CD4-positive, alpha-beta memory T cell (primary cell): ENCODE measurements at regions not wholly inside any gene's neighbourhood (a gene's known extent, or its start where the extent isn't known, plus 50 kb on each side); places are given as distances from the start of the nearest gene placed in this dataset.
"Not testable (repeated sequence)": the region's sequence is repeated elsewhere in the genome, so short reads cannot be mapped to it uniquely, and the experiment has no call there.

ENCODE experiments used
- CTCF ChIA-PET: fragments of 350-600 bp; sonication (Branson Sonifier 250); formaldehyde crosslinking; loops from one replicate; lab custom pipeline; 2021; ENCODE audit warnings: inconsistent platforms; ENCODE audit not compliant: partially characterized antibody; lab: Charles Lee
- POLR2A ChIA-PET: fragments of 350-600 bp; sonication (Branson Sonifier 250); formaldehyde crosslinking; loops from one replicate; lab custom pipeline; 2021; ENCODE audit not compliant: partially characterized antibody; lab: Charles Lee
- DNase-seq, 5 donors: peaks; one replicate each; pipeline versions ENCODE4 v3.0.0 to v3.0.0-alpha.2; 2020 to 2022; ENCODE audit warnings: mixed read lengths in 1 of 5
- H3K27ac ChIP-seq: one replicate; pipeline ENCODE4 v1.7.0; 2013; ENCODE audit warnings: low read depth, low read length
- H3K27me3 ChIP-seq: 2 replicates; pipeline ENCODE4 v1.7.0; 2013; ENCODE audit warnings: mild to moderate bottlenecking, low read length, moderate library complexity; ENCODE audit not compliant: insufficient read depth
- H3K36me3 ChIP-seq: 2 replicates; pipeline ENCODE4 v1.7.0; 2013; ENCODE audit warnings: mild to moderate bottlenecking, low read length, moderate library complexity; ENCODE audit not compliant: insufficient read depth
- H3K4me1 ChIP-seq: 2 replicates; pipeline ENCODE4 v1.7.0; 2013; ENCODE audit warnings: mild to moderate bottlenecking, low read length, moderate library complexity; ENCODE audit not compliant: insufficient read depth
- H3K4me3 ChIP-seq, 2 donors: one replicate each; pipeline ENCODE4 v1.7.0; 2013; ENCODE audit warnings: low read length in 2 of 2, mild to moderate bottlenecking in 1 of 2
- H3K9me3 ChIP-seq, 2 donors: one replicate each; pipeline ENCODE4 v1.7.0; 2013; ENCODE audit warnings: low read length in 2 of 2, control low read depth in 1 of 2; ENCODE audit not compliant: control insufficient read depth in 1 of 2
- H3K27ac Mint-ChIP-seq, 7 donors: one replicate each; pipeline ENCODE4 v1.8.0; 2020 to 2021; ENCODE audit warnings: mixed read lengths in 7 of 7, mild to moderate bottlenecking in 6 of 7, inconsistent platforms in 3 of 7, moderate library complexity in 3 of 7
- H3K27me3 Mint-ChIP-seq, 2 donors: one replicate each; pipeline ENCODE4 v1.8.0; 2020 to 2021; ENCODE audit warnings: mixed read lengths in 2 of 2
- H3K36me3 Mint-ChIP-seq, 2 donors: one replicate each; pipeline ENCODE4 v1.8.0; 2020 to 2021; ENCODE audit warnings: mixed read lengths in 2 of 2, inconsistent platforms in 1 of 2, mild to moderate bottlenecking in 1 of 2
- H3K4me1 Mint-ChIP-seq, 4 donors: one replicate each; pipeline ENCODE4 v1.8.0; 2020 to 2021; ENCODE audit warnings: mixed read lengths in 4 of 4, mild to moderate bottlenecking in 1 of 4
- H3K4me3 Mint-ChIP-seq, 8 donors: one replicate each; pipeline ENCODE4 v1.8.0; 2020 to 2021; ENCODE audit warnings: mixed read lengths in 8 of 8, mild to moderate bottlenecking in 7 of 8, moderate library complexity in 6 of 8, inconsistent platforms in 3 of 8
- H3K9me3 Mint-ChIP-seq, 8 donors: one replicate each; pipeline ENCODE4 v1.8.0; 2020 to 2021; ENCODE audit warnings: mixed read lengths in 8 of 8, mild to moderate bottlenecking in 5 of 8, inconsistent platforms in 3 of 8, moderate library complexity in 1 of 8
- intact Hi-C: fragments of 100-400 bp; cut with micrococcal nuclease; formaldehyde crosslinking; loops from one replicate; pipeline ENCODE4 v1.15.1; 2023

GRCh38 chr14:53375599-53375998 is 222.5 kb upstream of the DDHD1 start:
- no peaks in the 10 kb centered on the region for H3K27me3 ChIP-seq
- ChIA-PET POLR2A (no interaction called here), CTCF (no interaction called here)
- H3K4me1 Mint-ChIP-seq: no peaks in the 10 kb centered on the region
- peaks cover 0 to 2% of the 10 kb centered on the region in 2 donors for H3K36me3 Mint-ChIP-seq
- intact Hi-C loops: no loop called here
- no peaks in the 10 kb centered on the region for H3K9me3 ChIP-seq
- H3K27ac ChIP-seq: no peak overlapping the region
- H3K4me3 ChIP-seq: no peak overlapping the region
- H3K27ac Mint-ChIP-seq: no peak overlapping the region
- no peaks in the 10 kb centered on the region for H3K4me1 ChIP-seq
- peaks cover 0 to under 1% of the 10 kb centered on the region in 2 donors for H3K27me3 Mint-ChIP-seq
- no peak overlapping the region for H3K4me3 Mint-ChIP-seq
- H3K36me3 ChIP-seq: no peaks in the 10 kb centered on the region
- no peak for DNase-seq
- peaks cover 0 to 3% (median 0%) of the 10 kb centered on the region in 8 donors for H3K9me3 Mint-ChIP-seq

- H3K27ac Mint-ChIP-seq: no peak overlapping the region
- H3K9me3 Mint-ChIP-seq: peaks cover 0 to 3% (median 0%) of the 10 kb centered on the region in 8 donors
- POLR2A ChIA-PET: no interaction called here
These were observed 215.6 kb upstream of the DDHD1 start for GRCh38 chr14:53368711-53369201.

GRCh38 chr14:53368066-53368465 is 214.9 kb upstream of the DDHD1 start:
- ChIA-PET CTCF (no interaction called here), POLR2A (no interaction called here)
- intact Hi-C loops: no loop called here
- H3K9me3 Mint-ChIP-seq: peaks cover 0 to 3% (median under 1%) of the 10 kb centered on the region in 8 donors
- H3K27me3 ChIP-seq: no peaks in the 10 kb centered on the region
- no peaks in the 10 kb centered on the region for H3K9me3 ChIP-seq
- peaks cover 0 to 1% of the 10 kb centered on the region in 2 donors for H3K27me3 Mint-ChIP-seq
- no peak overlapping the region for H3K27ac Mint-ChIP-seq
- H3K4me1 Mint-ChIP-seq: no peaks in the 10 kb centered on the region
- H3K4me1 ChIP-seq: no peaks in the 10 kb centered on the region
- no peak overlapping the region for H3K27ac ChIP-seq
- H3K36me3 Mint-ChIP-seq: peaks cover 0 to 5% of the 10 kb centered on the region in 2 donors
- no peak overlapping the region for H3K4me3 Mint-ChIP-seq
- no peak for DNase-seq
- no peak overlapping the region for H3K4me3 ChIP-seq
- H3K36me3 ChIP-seq: no peaks in the 10 kb centered on the region

More at GRCh38 chr14:53368711-53369201, 215.6 kb upstream of the DDHD1 start:
- H3K9me3 ChIP-seq: no peaks in the 10 kb centered on the region
- H3K4me3 Mint-ChIP-seq: no peak overlapping the region
- DNase-seq: no peak
- peaks cover 0 to 5% of the 10 kb centered on the region in 2 donors for H3K36me3 Mint-ChIP-seq
- no peaks in the 10 kb centered on the region for H3K27me3 ChIP-seq
- intact Hi-C loops: no loop called here
- no peaks in the 10 kb centered on the region for H3K4me1 ChIP-seq
- H3K27ac ChIP-seq: no peak overlapping the region
- H3K4me1 Mint-ChIP-seq: no peaks in the 10 kb centered on the region
- H3K4me3 ChIP-seq: no peak overlapping the region
- no peaks in the 10 kb centered on the region for H3K36me3 ChIP-seq
- peaks cover 0 to 1% of the 10 kb centered on the region in 2 donors for H3K27me3 Mint-ChIP-seq
- CTCF ChIA-PET: no interaction called here

GRCh38 chr14:53367644-53368026 is 214.5 kb upstream of the DDHD1 start:
- H3K27me3 Mint-ChIP-seq: peaks cover 0 to 1% of the 10 kb centered on the region in 2 donors
- Histone ChIP-seq H3K36me3 (no peaks in the 10 kb centered on the region), H3K4me1 (no peaks in the 10 kb centered on the region), H3K4me3 (no peak overlapping the region), H3K27me3 (no peaks in the 10 kb centered on the region), H3K9me3 (no peaks in the 10 kb centered on the region), H3K27ac (no peak overlapping the region)
- H3K27ac Mint-ChIP-seq: no peak overlapping the region
- no peak for DNase-seq
- POLR2A ChIA-PET: no interaction called here
- H3K4me3 Mint-ChIP-seq: no peak overlapping the region
- H3K4me1 Mint-ChIP-seq: no peaks in the 10 kb centered on the region
- CTCF ChIA-PET: no interaction called here
- peaks cover 0 to 5% of the 10 kb centered on the region in 2 donors for H3K36me3 Mint-ChIP-seq
- intact Hi-C loops: no loop called here
- H3K9me3 Mint-ChIP-seq: peaks cover 0 to 4% (median 2%) of the 10 kb centered on the region in 8 donors

GRCh38 chr14:53365486-53366130 is 212.5 kb upstream of the DDHD1 start:
- intact Hi-C loops: no loop called here
- peaks cover 0 to 1% of the 10 kb centered on the region in 2 donors for H3K27me3 Mint-ChIP-seq
- H3K9me3 ChIP-seq: no peaks in the 10 kb centered on the region
- H3K27ac Mint-ChIP-seq: no peak overlapping the region
- POLR2A ChIA-PET: no interaction called here
- H3K4me3 ChIP-seq: no peak overlapping the region
- H3K4me3 Mint-ChIP-seq: no peak overlapping the region
- DNase-seq: no peak
- no peaks in the 10 kb centered on the region for H3K27me3 ChIP-seq
- H3K9me3 Mint-ChIP-seq: peaks cover 0 to 9% (median 1%) of the 10 kb centered on the region in 8 donors
- H3K36me3 Mint-ChIP-seq: peaks cover 0 to 3% of the 10 kb centered on the region in 2 donors
- no peaks in the 10 kb centered on the region for H3K4me1 ChIP-seq
- H3K4me1 Mint-ChIP-seq: no peaks in the 10 kb centered on the region
- CTCF ChIA-PET: no interaction called here
- H3K36me3 ChIP-seq: no peaks in the 10 kb centered on the region
- H3K27ac ChIP-seq: no peak overlapping the region

GRCh38 chr14:53362916-53363315 is 209.8 kb upstream of the DDHD1 start:
- H3K4me1 ChIP-seq, H3K4me3 Mint-ChIP-seq, H3K27me3 Mint-ChIP-seq, intact Hi-C loops, H3K27ac ChIP-seq, POLR2A ChIA-PET, H3K27me3 ChIP-seq, H3K27ac Mint-ChIP-seq, CTCF ChIA-PET, H3K4me1 Mint-ChIP-seq, DNase-seq, H3K36me3 Mint-ChIP-seq, H3K4me3 ChIP-seq, H3K9me3 ChIP-seq, H3K36me3 ChIP-seq: not testable (repeated sequence)
- H3K9me3 Mint-ChIP-seq: peaks cover 0 to 14% (median 1%) of the 10 kb centered on the region in 8 donors

- H3K4me3 Mint-ChIP-seq: no peak overlapping the region
- H3K27ac Mint-ChIP-seq: no peak overlapping the region
- H3K9me3 Mint-ChIP-seq: peaks cover 0 to 14% (median 1%) of the 10 kb centered on the region in 8 donors
- no peaks in the 10 kb centered on the region for H3K36me3 Mint-ChIP-seq
- CTCF ChIA-PET: no interaction called here
- H3K4me1 ChIP-seq: no peaks in the 10 kb centered on the region
- H3K4me1 Mint-ChIP-seq: no peaks in the 10 kb centered on the region
- POLR2A ChIA-PET: no interaction called here
- no peaks in the 10 kb centered on the region for H3K27me3 ChIP-seq
- H3K4me3 ChIP-seq: no peak overlapping the region
- no peaks in the 10 kb centered on the region for H3K9me3 ChIP-seq
- DNase-seq: no peak
- intact Hi-C loops: no loop called here
- H3K27ac ChIP-seq: no peak overlapping the region
- no peaks in the 10 kb centered on the region for H3K36me3 ChIP-seq
- no peaks in the 10 kb centered on the region for H3K27me3 Mint-ChIP-seq
These were observed 207.7 kb upstream of the DDHD1 start for GRCh38 chr14:53360829-53361228.
